DMS153 treated with DMSO at 0.1 percent for 48 hours (cell line): ENCODE measurements at regions not wholly inside any gene's neighbourhood (a gene's known extent, or its start where the extent isn't known, plus 50 kb on each side); places are given as distances from the start of the nearest gene placed in this dataset.
"Not testable (repeated sequence)": the region's sequence is repeated elsewhere in the genome, so short reads cannot be mapped to it uniquely, and the experiment has no call there.

ENCODE experiments used
- DNase-seq: peaks from one replicate; lab custom pipeline; 2025; ENCODE audit not compliant: unreplicated experiment; lab: John Stamatoyannopoulos, UW

GRCh38 chr5:37921452-37921851 is 81.6 kb upstream of the GDNF start:
- DNase-seq = no peak

DNA sequence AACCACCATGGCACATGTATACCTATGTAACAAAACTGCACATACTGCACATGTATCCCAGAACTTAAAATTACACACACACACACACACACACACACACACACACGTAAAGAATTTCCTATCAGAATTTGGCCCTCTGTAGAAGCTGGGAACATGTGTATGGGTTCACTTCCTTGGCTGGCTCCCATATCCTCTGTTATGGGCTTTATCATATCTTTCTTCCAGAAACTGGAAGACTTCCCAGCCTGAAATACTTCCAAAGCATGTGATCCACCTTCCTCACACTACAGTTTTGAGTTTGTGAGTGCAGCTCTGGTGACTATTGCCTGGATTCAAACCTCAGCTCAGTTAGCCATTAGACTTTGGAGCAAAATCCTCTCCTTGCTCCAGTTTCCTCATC is 78.6 kb upstream of the GDNF start:
- no peak for DNase-seq

DNA sequence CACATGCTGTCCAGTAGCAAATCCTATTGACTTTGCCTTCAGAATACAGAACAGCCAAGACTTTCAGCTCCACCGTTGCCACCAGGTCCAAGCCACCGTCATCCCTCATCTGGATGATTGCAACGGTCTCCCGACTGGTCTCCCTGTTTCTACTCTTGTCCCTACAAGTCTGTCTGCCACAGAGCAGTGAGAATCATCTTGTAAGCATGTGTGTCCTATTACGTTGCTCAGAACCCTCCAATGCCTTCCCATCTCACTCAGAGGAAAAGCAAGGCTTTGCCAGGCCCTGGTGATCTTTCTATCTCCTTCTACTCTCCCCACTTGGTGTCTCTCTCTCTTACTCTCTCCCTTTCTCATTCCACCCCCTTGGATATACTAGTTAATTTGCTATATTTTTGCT is 76.7 kb upstream of the GDNF start:
- no peak for DNase-seq

GRCh38 chr5:37915097-37915736 is 75.4 kb upstream of the GDNF start:
- DNase-seq = no peak

- DNase-seq = not testable (repeated sequence)
These were observed 69.9 kb upstream of the GDNF start for GRCh38 chr5:37909610-37910266.

GRCh38 chr5:37906416-37906815 is 66.6 kb upstream of the GDNF start:
- DNase-seq = no peak

DNA sequence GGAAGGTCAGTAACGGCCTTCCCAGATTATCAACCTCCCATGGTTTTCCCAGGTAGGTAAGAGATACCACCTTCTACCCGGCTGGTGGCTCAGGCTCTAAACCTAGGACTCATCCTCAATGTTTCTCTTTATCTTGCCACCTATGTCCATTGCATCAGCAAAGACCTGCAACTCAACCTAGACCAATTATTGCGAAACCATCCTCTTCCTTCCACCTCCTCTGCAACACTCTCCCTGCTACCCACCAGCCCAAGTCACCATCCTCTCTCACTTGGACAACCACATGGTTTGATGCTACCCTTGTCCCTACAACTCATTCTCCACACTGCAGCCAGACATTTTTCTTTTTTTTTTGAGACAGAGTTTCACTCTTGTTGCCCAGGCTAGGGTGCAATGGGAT is 65.4 kb upstream of the GDNF start:
- no peak for DNase-seq

GRCh38 chr5:37902323-37902722 is 62.5 kb upstream of the GDNF start:
- DNase-seq = no peak

GRCh38 chr5:37900692-37901091 is 60.9 kb upstream of the GDNF start:
- DNase-seq = peak; percentile 15

- no peak for DNase-seq
These were observed 59.2 kb upstream of the GDNF start for GRCh38 chr5:37899037-37899436.

DNA sequence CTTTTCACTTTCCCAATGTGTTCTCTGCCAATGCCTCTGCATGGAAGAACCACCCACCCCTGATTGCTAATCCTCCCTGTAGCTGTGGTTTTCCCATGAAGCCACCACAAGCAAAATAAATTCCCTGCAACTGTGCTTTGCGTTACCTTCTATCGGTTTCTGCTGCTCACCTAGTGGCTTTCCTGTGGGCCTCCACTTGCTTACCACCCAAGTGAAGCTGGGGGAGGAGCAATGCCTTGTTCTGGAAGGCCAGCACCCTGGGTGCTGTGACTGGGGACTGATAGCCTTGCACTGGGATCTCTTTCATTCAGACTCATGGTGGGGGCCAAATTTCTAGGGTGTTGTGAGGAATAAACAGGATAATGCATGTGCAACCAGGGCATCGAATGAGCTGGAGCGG is 56.3 kb upstream of the GDNF start:
- DNase-seq = no peak

DNA sequence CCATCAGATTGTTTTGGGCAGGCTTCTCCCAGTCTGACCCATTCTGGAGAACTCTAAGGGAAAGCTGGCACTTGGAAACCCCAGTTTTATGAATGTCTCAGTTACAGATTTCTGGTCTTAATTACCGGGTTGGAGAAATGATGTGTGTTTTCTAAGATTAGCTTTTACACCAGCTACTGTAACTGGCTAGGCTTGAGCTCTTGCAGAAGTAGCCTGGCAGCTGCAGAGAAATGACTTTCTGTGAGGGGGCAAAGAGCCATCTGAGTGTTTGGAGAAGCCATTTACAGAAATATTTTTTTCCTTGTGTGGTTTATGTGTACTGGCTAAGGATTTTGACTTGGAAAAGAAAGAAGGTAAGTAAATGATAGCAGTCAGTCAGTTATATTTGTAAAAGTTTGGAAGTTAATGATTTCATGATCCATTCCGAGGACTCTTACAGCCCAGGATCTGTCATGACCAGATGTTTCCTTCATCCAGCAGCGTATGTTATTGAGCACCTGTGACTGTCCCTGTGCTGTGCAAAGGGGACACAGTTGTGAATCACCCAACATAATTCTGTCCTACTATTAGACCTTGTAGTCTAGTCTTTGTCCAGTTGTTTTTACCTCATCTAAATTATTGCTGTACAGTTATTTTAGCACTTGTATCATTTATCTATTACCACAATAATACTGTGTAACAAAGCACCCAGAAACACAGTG is 53.7 kb upstream of the GDNF start:
- no peak for DNase-seq

- DNase-seq = no peak
These were observed 52.7 kb upstream of the GDNF start for GRCh38 chr5:37892586-37892985.

GRCh38 chr5:37891832-37892231 is 52.0 kb upstream of the GDNF start:
- no peak for DNase-seq

GRCh38 chr5:37889612-37890317 is 49.9 kb upstream of the GDNF start:
- DNase-seq = no peak
